ENCODE measurements at regions not wholly inside any gene's neighbourhood (a gene's known extent, or its start where the extent isn't known, plus 50 kb on each side); places are given as distances from the start of the nearest gene placed in this dataset.
A peak's percentile ranks its signal among the peaks of the same experiment; 100 is the strongest.

- no peak for DNase-seq (ENCODE audit: low read depth in 2 of 2)
These were observed 110.0 kb upstream of the SLC35B3 start for GRCh38 chr6:8545336-8545735.

GRCh38 chr6:8543714-8544113 is 108.4 kb upstream of the SLC35B3 start:
- DNase-seq (ENCODE audit: low read depth in 2 of 2): no peak

- DNase-seq (ENCODE audit: low read depth in 2 of 2): peak; percentile 1 to 5
These were observed 104.1 kb upstream of the SLC35B3 start for GRCh38 chr6:8539453-8539852.

GRCh38 chr6:8536122-8536521 is 100.8 kb upstream of the SLC35B3 start:
- no peak for DNase-seq (ENCODE audit: low read depth in 2 of 2)

GRCh38 chr6:8535519-8535918 is 100.2 kb upstream of the SLC35B3 start:
- no peak for DNase-seq (ENCODE audit: low read depth in 2 of 2)

- no peak for DNase-seq (ENCODE audit: low read depth in 2 of 2)
These were observed 95.6 kb upstream of the SLC35B3 start for GRCh38 chr6:8530785-8531435.

- no peak for DNase-seq (ENCODE audit: low read depth in 2 of 2)
These were observed 93.9 kb upstream of the SLC35B3 start for GRCh38 chr6:8529250-8529649.

GRCh38 chr6:8527818-8528217 is 92.5 kb upstream of the SLC35B3 start:
- DNase-seq (ENCODE audit: low read depth in 2 of 2): no peak

- DNase-seq (ENCODE audit: low read depth in 2 of 2): no peak
These were observed 91.3 kb upstream of the SLC35B3 start for GRCh38 chr6:8526624-8527023.

- DNase-seq (ENCODE audit: low read depth in 2 of 2): no peak
These were observed 90.0 kb upstream of the SLC35B3 start for GRCh38 chr6:8525370-8525769.

- DNase-seq (ENCODE audit: low read depth in 2 of 2): no peak
These were observed 77.8 kb upstream of the SLC35B3 start for GRCh38 chr6:8513174-8513573.

- DNase-seq (ENCODE audit: low read depth in 2 of 2): no peak
These were observed 71.9 kb upstream of the SLC35B3 start for GRCh38 chr6:8507286-8507685.

- DNase-seq (ENCODE audit: low read depth in 2 of 2): no peak
These were observed 70.8 kb upstream of the SLC35B3 start for GRCh38 chr6:8506126-8506525.

- peak in 1 of 2 donors; percentile 4 for DNase-seq (ENCODE audit: low read depth in 2 of 2)
These were observed 64.2 kb upstream of the SLC35B3 start for GRCh38 chr6:8499540-8499939.

GRCh38 chr6:8494730-8495129 is 59.4 kb upstream of the SLC35B3 start:
- DNase-seq (ENCODE audit: low read depth in 2 of 2): no peak

- no peak for DNase-seq (ENCODE audit: low read depth in 2 of 2)
These were observed 57.3 kb upstream of the SLC35B3 start for GRCh38 chr6:8492536-8493133.

All from dermis microvascular lymphatic vessel endothelial cell (primary cell).